ENCODE measurements at regions not wholly inside any gene's neighbourhood (a gene's known extent, or its start where the extent isn't known, plus 50 kb on each side); places are given as distances from the start of the nearest gene placed in this dataset.

DNA sequence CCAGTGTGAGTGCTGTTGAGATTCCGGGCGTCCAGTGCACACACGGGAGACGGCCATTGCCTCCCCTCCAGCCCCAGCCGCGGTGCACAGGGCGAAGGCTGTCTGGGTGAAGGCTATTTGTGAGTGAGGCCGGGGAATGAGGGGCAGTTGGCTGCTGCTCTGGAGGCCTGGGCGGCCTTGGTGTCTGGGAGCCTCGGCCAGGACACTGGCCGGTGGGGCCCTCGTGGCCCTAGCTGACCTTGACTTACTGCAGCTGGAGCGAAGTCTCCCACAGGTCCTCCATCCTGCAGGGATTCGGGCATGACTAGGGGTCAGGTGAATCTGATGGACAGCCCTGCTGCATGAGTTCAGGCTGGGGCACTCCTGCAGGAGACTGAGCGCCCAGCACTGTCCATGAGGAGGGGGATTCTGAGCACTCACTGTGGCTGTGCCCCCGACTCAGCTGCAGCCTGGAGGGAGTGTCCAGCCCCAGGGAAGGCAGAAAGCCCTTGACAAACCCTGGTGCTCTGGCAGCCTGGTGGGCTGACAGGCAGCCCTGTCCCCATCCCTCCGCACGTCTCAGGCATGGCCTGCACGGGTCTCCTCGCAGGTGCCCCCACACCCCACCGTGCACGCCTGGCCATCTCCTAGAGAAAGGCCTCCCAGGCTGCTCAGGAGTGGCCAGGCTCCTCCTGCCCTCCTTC, 52.7 kb upstream of the FAM20C start:
- no peak for TF ChIP-seq POLR2A (IDR thresholded peaks at IDR 0.05; ENCODE audit: low read length)
- TF ChIP-seq GATA1 (IDR thresholded peaks at IDR 0.05; ENCODE audit: low read depth, low read length): no peak
